ENCODE measurements at regions not wholly inside any gene's neighbourhood (a gene's known extent, or its start where the extent isn't known, plus 50 kb on each side); places are given as distances from the start of the nearest gene placed in this dataset.

GRCh38 chr5:168211936-168212335 lies 79.5 kb upstream of the WWC1 start (continued):
- TF ChIP-seq PAX8 (IDR thresholded peaks at IDR 0.05), result no peak

DNA sequence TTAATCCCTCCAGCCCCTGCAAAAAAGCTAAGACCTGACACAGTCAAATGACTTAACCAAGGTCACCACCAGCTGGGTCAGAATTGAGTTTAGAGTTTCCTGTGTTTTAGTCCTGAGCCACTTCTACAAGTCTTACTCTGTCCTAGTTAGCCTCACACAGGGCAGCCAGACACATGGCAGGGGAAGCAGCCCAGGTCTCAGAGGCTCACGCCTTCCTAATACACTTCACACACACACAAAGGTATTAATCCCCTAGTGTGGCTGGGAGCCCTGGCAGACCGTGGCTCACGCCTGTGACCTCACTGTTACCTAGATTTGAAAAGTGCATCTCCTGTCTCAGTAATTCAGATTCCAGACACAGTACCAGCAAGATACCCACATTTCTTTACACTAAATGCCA lies 77.4 kb upstream of the WWC1 start:
- CTCF ChIA-PET, result interaction anchor here (7.1 kb wide), 1 partner anchor 101 kb away, joined by 81 read pairs; no protein-coding TSS in a partner anchor
- BruUV-seq (replicated peaks), result no TSS peak

More for the DNA sequence above, 77.4 kb upstream of the WWC1 start:
- peaks cover 3% of the 10 kb centered on the region in 2 experiments; a peak in 1 of 4 replicates for H3K27me3 ChIP-seq (replicated peaks in 1 of 2; ENCODE audit: control insufficient read depth in 2 of 2, insufficient read depth in 2 of 2, low read length in 1 of 2)
- FAIRE-seq, result no peak
- TF ChIP-seq RUNX3 (IDR thresholded peaks at IDR 0.05; ENCODE audit: low read length), result no peak
- TF ChIP-seq POLR2AphosphoS2 (IDR thresholded peaks at IDR 0.05; ENCODE audit: low read depth, low read length), result no peak
- no peak for TF ChIP-seq ZNF384 (IDR thresholded peaks at IDR 0.05; ENCODE audit: borderline replicate concordance, low read depth, low read length)
- no peak for TF ChIP-seq NFYA (IDR thresholded peaks at IDR 0.05; ENCODE audit: borderline replicate concordance, low read depth, low read length)
- TF ChIP-seq SIN3A (IDR thresholded peaks at IDR 0.05; ENCODE audit: low read depth, low read length), result no peak
- TF ChIP-seq JUNB (IDR thresholded peaks at IDR 0.05), result no peak
- TF ChIP-seq CTCF (IDR thresholded peaks at IDR 0.05 in 2 of 3, conservative IDR thresholded peaks at IDR 0.05 in 1 of 3; ENCODE audit: control insufficient read depth in 2 of 3, extremely low read depth in 1 of 3, insufficient read depth in 1 of 3, low read depth in 3 of 3, low read length in 3 of 3), result no peak
- no peak for TF ChIP-seq ETV6 (conservative IDR thresholded peaks at IDR 0.05 in 1 of 2, IDR thresholded peaks at IDR 0.05 in 1 of 2; ENCODE audit: borderline replicate concordance in 1 of 2, low read depth in 1 of 2)
- TF ChIP-seq EZH2 (IDR thresholded peaks at IDR 0.05; ENCODE audit: borderline replicate concordance, control insufficient read depth, low read depth, low read length), result no peak
- ChIA-PET POLR2A (interaction anchor here (0.7 kb wide), 1 partner anchor 330 kb away, joined by 4 read pairs; no protein-coding TSS in a partner anchor), RAD21 (ENCODE audit: unreplicated experiment) (no interaction called here), SMC1A (ENCODE audit: uncharacterized antibody, unreplicated experiment) (interaction anchor here (1.5 kb wide), 1 partner anchor 81 kb away, joined by 3 read pairs; no protein-coding TSS in a partner anchor)
- in situ Hi-C loops (cut with MboI) (no loop called here), intact Hi-C loops (cut with micrococcal nuclease; ENCODE audit: unreplicated experiment) (no loop called here)
- H3K4me2 ChIP-seq (ENCODE audit: control insufficient read depth, insufficient read depth), result no peak overlapping the region
- H3K36me3 ChIP-seq (ENCODE audit: control insufficient read depth in 2 of 2, insufficient read depth in 2 of 2, low read length in 1 of 2), result no peaks in the 10 kb centered on the region
- no peaks in the 10 kb centered on the region for H3K4me1 ChIP-seq (ENCODE audit: control insufficient read depth, insufficient read depth, low read length)
- no peak overlapping the region for H3K9ac ChIP-seq (ENCODE audit: control insufficient read depth, insufficient read depth, low read length)
- H4K20me1 ChIP-seq (ENCODE audit: control insufficient read depth, insufficient read depth), result no peaks in the 10 kb centered on the region
- ATAC-seq, result no peak
- no peak overlapping the region for H3K4me3 ChIP-seq
- H2AFZ ChIP-seq (ENCODE audit: control insufficient read depth, low read depth, low read length), result no peak overlapping the region
- WGBS (ENCODE audit: insufficient coverage, insufficient replicate concordance, low lambda C conversion rate, missing lambda C conversion rate), result 0% methylated on average over 3 of the region's 3 CpGs
- no peak overlapping the region for H3K27ac ChIP-seq (ENCODE audit: control insufficient read depth, insufficient read depth)
- no peaks in the 10 kb centered on the region for H3K79me2 ChIP-seq (ENCODE audit: control insufficient read depth, insufficient read depth, low read length)
- no peaks in the 10 kb centered on the region for H3K9me3 ChIP-seq (replicated peaks; ENCODE audit: control insufficient read depth, insufficient read depth, low read length)
- no peak for DNase-seq (ENCODE audit: low read depth, low spot score)

Data from GM12878 (cell line).